ENCODE measurements at regions not wholly inside any gene's neighbourhood (a gene's known extent, or its start where the extent isn't known, plus 50 kb on each side); places are given as distances from the start of the nearest gene placed in this dataset.

- DNase-seq: no peak
Measured at GRCh38 chr18:44171301-44171700, 509.4 kb upstream of the SETBP1 start.

GRCh38 chr18:44175891-44176290, 504.8 kb upstream of the SETBP1 start:
- no peak for DNase-seq

DNA sequence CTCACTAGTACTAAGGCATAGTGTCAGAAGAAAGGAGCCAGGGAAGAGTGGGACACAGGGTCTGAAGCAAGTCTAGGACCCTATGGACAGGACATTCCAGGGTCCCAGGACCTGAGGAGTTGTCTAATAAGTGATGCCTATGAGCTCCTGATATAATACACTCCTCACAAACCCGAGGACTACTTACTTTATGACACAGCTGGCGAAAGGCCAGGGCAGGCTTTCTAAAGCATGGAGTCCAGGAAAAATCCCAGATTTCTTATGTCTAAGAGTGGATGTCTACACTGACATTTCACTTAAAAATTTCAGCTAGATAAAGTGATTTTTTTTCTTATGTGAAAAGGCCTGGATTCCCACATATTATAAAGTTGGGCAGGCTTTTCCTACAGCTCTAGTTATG, 502.2 kb upstream of the SETBP1 start:
- DNase-seq: no peak

DNA sequence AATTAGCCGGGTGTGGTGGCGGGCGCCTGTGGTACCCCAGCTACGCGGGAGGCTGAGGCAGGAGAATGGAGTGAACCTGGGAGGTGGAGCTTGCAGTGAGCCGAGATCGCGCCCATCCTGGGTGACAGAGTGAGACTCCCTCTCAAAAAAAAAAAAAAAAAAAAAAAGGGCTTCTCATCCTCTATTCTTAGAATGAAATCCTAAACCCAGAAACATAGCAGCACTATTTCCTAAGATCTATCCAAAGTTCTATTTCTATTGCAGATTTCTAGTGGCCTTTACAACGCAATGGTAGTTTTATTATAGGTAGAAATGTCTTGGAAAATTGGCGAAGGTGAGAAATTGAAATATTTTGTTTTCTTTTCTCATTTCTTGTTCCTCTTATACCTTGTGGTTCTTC, 501.0 kb upstream of the SETBP1 start:
- DNase-seq: no peak

DNA sequence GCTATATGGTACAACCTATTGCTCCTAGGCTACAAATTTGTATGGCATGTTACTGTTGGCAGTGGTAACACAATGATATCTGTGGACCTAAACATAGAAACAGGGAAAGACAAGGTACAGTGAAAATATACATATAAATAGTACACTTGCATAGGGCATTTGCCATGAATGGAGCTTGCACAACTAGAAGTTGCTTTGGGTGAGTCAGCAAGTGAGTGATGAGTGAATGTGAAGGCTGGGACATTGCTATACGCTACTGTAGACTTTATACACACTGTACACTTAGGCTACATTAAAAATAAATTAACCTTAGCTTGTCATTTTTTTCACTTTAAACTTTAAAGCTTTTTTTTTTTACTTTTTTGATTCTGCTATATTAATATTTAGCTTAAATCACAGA, 500.0 kb upstream of the SETBP1 start:
- DNase-seq: no peak

- no peak for DNase-seq
Measured at GRCh38 chr18:44181951-44182747, 498.5 kb upstream of the SETBP1 start.

DNA sequence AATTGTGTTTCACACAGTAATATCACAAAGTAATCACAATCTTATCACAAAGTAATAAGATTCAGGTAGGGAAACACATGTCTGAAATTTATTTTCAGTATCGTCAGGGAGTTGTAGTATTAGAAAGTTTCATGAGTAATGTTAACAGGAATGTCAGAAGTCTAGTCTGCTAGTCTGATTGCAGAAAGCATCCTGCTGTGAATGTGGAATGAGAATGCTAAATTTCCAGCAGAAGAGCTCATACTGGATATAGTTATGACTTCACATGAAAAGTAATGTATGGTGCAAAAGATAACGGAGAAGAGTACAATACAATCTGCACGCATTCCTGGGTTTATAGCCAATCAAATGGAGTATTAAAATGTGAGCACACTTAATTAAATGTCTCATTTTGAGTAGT, 494.7 kb upstream of the SETBP1 start:
- DNase-seq: no peak

- no peak for DNase-seq
Measured at GRCh38 chr18:44187090-44187489, 493.6 kb upstream of the SETBP1 start.

DNA sequence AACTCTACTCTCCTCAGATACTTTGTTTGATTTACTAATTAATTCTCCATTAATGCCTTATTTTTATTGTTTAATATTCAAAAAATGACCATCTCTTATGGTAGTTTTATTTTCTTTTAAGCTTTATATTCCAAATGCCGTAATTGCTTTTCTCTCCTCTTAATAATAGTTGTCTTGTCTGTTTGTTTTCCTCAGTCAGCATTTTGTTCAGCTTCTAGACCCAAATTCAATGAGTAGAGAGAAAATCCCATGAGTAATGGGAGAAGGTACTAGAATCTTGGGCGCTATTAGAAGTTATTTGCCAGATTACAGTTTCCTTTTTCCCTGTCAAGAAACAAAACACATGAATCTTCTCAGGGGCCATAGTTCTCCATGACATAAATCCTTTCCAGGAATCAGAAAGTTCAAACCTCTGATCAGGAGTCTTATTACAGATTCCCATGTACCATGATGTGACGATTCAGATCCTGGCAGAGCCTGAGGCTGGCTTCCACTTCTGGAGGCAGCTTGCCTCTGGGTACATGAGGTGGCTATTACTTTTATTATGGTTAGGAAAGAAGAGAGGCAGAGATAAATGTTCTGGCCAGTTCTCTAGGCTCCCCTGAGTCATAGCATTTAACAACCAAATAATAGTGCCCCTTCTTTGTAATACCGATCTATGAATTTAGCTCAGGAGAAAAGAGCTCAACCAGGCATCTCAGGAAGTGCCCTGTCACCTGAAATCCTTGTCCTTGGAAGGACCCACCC, 485.1 kb upstream of the SETBP1 start:
- no peak for DNase-seq

DNA sequence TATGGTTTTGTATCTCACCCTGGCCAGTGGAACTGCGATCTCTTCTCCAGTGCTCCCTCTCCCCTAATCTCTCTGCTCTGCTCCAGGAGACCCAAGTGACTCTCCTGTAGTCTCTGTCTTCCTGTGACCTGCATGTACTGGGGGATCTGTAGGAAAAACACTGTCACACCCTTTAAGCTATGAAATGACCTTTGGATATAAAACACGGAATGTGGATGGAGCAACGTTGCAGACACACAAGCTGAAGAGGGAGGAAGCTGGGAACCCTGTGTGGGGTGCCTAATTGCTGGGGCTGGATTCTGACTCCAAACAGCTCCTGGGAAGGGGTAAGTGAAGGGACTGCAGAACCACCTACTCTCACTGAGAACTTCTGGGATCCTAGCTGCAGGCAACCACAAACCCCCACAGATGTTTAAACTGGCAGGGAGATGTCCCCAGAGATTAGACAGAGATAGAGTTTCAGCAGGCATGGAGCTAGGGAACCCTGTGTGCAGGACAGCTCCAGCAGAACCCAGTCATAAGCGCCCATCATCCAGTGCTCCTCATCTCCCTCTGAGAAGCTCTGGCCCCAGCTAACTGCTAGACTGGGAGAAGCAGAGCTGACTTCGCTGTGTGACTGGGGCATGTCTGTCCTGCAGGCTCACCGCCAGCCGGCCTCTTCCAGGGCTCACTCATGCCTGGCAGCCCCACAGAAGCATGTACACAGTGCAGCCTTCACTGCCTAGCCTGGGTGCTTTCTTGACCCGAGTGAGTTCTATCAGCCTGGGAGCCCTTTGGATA, 482.7 kb upstream of the SETBP1 start:
- DNase-seq: no peak

- no peak for DNase-seq
Measured at GRCh38 chr18:44198612-44199284, 481.9 kb upstream of the SETBP1 start.

DNA sequence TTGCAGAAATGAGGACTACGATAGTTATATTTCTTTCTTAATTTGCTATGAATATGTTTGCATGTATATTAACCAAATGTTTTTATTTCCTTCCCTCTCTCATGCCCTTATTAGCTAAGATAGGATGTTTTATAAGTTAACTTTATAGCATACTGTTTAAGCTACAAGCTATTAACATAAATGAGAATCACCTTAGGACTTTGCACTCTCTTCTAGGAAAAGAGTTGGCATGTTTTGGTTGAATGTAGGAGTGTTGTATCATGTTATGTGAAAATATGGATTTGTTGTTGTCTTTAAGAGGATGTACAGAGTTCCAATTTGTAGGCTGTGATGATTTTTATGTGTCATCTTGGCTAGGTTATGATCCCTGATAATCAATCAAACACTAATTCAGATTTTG, 467.4 kb upstream of the SETBP1 start:
- DNase-seq: no peak

DNA sequence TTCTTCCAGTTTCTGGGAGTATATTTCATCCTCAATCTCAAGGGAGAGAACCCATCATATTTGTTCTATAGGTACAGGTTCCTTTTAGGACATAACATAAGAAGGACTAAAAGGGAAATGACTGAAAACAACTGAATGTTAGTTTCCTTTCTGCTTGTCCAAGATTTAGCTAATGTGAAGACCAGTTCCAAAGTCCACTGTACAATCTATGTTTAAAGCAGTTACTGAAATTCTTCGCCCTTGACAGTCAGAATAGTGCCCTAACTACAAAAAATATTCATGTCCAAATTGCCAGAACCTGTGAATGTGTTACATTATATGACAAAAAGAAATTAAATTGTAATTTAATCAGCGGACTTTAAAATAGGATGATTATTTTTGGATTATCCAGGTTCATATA, 466.3 kb upstream of the SETBP1 start:
- DNase-seq: no peak

- DNase-seq: no peak
Measured at GRCh38 chr18:44216169-44216568, 464.5 kb upstream of the SETBP1 start.

GRCh38 chr18:44227501-44227900, 453.2 kb upstream of the SETBP1 start:
- DNase-seq: no peak

GRCh38 chr18:44229693-44230108, 451.0 kb upstream of the SETBP1 start:
- DNase-seq: no peak

DNA sequence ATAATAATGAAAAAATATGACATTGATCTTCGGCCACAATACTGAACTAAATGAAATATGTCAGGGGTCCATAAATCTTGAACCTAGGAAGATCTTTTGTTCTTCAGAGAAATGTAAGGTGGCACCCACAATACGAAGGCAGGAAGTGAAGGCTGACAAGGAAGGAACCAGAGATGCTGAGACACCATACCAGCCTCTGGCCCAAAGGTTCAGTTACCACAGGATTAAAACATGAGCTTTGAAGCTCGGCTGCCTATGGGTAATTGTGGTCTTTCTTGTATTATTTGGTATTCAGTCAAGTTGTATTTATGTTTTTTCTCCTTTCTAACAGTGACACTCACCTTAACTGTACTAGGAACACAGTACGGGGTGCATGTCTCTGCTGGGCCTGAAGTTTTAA, 448.8 kb upstream of the SETBP1 start:
- DNase-seq: no peak

DNA sequence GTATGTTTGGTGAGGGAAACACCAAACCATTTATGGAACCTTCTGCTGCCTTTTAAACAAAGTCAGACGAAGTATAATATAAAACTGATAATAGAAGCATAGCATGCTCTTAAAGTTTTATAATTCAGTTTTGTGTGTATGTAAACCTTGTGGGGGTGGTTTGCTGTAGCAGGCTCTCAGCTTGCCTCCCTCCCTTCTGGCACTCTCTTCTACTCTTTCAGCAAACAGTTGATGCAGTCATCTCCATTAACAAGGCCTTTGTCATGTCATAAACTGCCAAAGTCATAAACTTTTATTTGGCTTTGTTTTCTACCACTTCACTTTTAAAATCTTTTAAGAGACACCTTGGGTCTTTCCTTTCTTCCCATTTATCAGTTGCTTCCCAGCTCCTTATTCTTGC, 448.2 kb upstream of the SETBP1 start:
- no peak for DNase-seq

DNA sequence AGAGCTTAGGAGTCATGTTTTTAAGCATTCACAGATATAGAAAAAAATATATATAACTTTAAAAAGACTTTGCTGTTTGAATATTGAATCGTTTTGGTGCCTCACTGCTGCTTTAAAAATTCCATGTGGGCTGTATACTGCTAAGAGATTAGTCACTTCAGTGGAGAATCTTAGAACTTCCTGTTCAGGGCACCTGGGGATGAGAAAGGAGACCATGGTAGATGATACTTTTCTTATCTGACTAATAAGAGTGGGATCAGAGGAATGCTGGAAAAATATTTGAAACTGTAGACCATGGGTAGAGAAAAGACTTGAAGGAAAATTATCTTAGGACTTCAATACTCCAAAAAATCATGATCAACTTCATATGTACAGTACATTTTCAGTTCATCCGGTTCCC, 442.2 kb upstream of the SETBP1 start:
- DNase-seq: no peak

- DNase-seq: no peak
Measured at GRCh38 chr18:44238911-44239310, 441.8 kb upstream of the SETBP1 start.

DNA sequence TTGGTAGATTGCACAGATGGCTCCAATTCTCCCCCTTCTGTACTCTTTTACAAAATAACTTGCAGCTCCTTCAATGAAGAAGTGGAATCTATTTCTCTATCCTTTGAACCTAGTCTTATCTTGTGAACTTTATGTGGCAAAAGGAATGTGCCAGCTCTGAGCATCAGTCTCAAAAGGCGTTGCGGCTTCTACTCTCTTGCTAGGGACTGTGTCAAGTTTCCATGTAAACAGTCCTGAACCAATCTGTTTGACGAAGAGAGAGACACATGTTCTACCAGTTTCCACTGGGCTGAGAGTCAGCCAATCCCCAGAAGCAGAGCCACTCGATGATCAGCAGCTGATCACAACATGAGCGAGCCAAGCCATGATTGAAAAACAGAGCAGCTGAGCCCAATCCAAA, 439.7 kb upstream of the SETBP1 start:
- DNase-seq: no peak

GRCh38 chr18:44245019-44245418, 435.7 kb upstream of the SETBP1 start:
- no peak for DNase-seq

DNA sequence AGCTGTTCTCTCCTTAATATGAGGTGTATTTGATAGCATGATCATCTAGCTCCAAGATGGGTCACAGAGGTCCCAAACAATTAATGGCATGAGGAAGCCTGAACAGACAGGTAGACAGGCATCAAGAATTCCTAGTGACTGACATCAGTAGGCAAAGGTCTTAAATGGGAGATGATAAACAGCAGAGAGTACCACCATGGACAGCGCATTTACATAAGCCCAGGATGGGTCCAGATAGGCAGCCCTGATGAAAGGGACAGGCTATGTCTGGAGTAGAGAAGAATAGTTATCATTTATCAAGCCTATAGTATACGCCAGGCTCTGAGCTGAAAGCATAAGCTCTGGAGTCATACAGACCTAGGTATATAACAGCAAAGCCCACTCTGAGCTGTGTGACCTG, 434.7 kb upstream of the SETBP1 start:
- DNase-seq: no peak

Data from CD4-positive, alpha-beta T cell treated with Interleukin-4 for 4 hours (primary cell).